Esophagus muscularis mucosa (tissue), 4 donors: ENCODE measurements at regions not wholly inside any gene's neighbourhood (a gene's known extent, or its start where the extent isn't known, plus 50 kb on each side); places are given as distances from the start of the nearest gene placed in this dataset.

Experiments
- CTCF ChIP-seq, 3 experiments: fragments of 200-600 bp in 2 of 3; fragments of 450-650 bp in 1 of 3; sonication (generic) in 2 of 3; IDR thresholded peaks; one replicate each; pipeline ENCODE4 v1.5.1; 2017 to 2019; ENCODE audit warnings: antibody characterized with exemption in 3 of 3, mild to moderate bottlenecking in 2 of 3, moderate library complexity in 1 of 3
- EP300 ChIP-seq: sonication (generic); formaldehyde crosslinking; IDR thresholded peaks from one replicate; pipeline ENCODE4 v1.6.1; 2017; ENCODE audit warnings: antibody characterized with exemption
- POLR2A ChIP-seq: fragments of 450-650 bp; IDR thresholded peaks from one replicate; pipeline ENCODE4 v1.6.1; 2017; ENCODE audit warnings: antibody characterized with exemption, moderate library complexity, mild to moderate bottlenecking, low read depth
- POLR2AphosphoS5 ChIP-seq, 2 donors: sonication (generic); formaldehyde crosslinking; IDR thresholded peaks; one replicate each; pipeline ENCODE4 v1.6.1; 2017; ENCODE audit warnings: antibody characterized with exemption in 2 of 2

- TF ChIP-seq POLR2AphosphoS5 (IDR thresholded peaks at IDR 0.05) (no peak), CTCF (IDR thresholded peaks at IDR 0.05) (no peak), POLR2A (no peak), EP300 (no peak)
Measured at GRCh38 chr6:140300331-140300730, 925.9 kb upstream of the CITED2 start.
